HCT116 (cell line): ENCODE measurements at regions not wholly inside any gene's neighbourhood (a gene's known extent, or its start where the extent isn't known, plus 50 kb on each side); places are given as distances from the start of the nearest gene placed in this dataset.

Experiments
- ATAC-seq: fragments of 200-7000 bp; cut with Tn5 transposase; 2 replicates; pipeline ENCODE4 v1.9.1; 2020; ENCODE audit warnings: mild to moderate bottlenecking, moderate library complexity
- BruUV-seq: library from RNA; stranded (reverse); fragments of 400-500 nt; replicated peaks from 2 replicates; lab custom pipeline; 2021; lab: Mats Ljungman, UMichigan
- CTCF ChIA-PET: fragments of 300-600 bp; sonication (Branson Sonifier 250); formaldehyde crosslinking; loops from one replicate; lab custom pipeline; 2021; ENCODE audit warnings: antibody characterized with exemption; lab: Charles Lee
- POLR2A ChIA-PET: fragments of 300-600, 350-600 bp; sonication (Branson Sonifier 250); formaldehyde crosslinking; loops from one replicate; lab custom pipeline; 2021; ENCODE audit warnings: antibody characterized with exemption; lab: Charles Lee
- RAD21 ChIA-PET, 2 experiments: fragments of 300-600 bp; sonication (Branson Sonifier 250); formaldehyde crosslinking; loops; one replicate each; lab custom pipeline; 2023; ENCODE audit warnings: low total read pairs in 2 of 2; ENCODE audit not compliant: uncharacterized antibody in 2 of 2, unreplicated experiment in 2 of 2, low non-redundant PET in 1 of 2; lab: Charles Lee
- DNase-seq: peaks from one replicate; pipeline ENCODE4 v3.0.0-alpha.2; 2010; ENCODE audit warnings: low read depth, low spot score
- H2AFZ ChIP-seq: fragments of 200-600 bp; shearing (Covaris generic), sonication (generic); 2 replicates; pipeline ENCODE4 v1.6.1; 2017; ENCODE audit warnings: low read depth, mixed run types, mixed read lengths, antibody characterized with exemption, low read length; ENCODE audit not compliant: poor library complexity, severe bottlenecking
- H3K27ac ChIP-seq: 2 replicates; pipeline ENCODE4 v1.5.1; 2012; ENCODE audit warnings: low read depth, low read length
- H3K27me3 ChIP-seq: fragments of 200-600 bp; sonication (generic); 2 replicates; pipeline ENCODE4 v1.6.1; 2016; ENCODE audit warnings: mixed run types, low read length, mixed read lengths; ENCODE audit not compliant: insufficient read depth
- H3K36me3 ChIP-seq, 2 experiments: fragments of 200-500 bp in 1 of 2; fragments of 200-600 bp in 1 of 2; sonication (Bioruptor generic) in 1 of 2; sonication (generic) in 1 of 2; 2 replicates each; pipeline versions ENCODE4 v1.5.1 to v1.6.1; 2014 to 2016; ENCODE audit warnings: low read length in 2 of 2, inconsistent platforms in 1 of 2, mixed read lengths in 1 of 2, mixed run types in 1 of 2; ENCODE audit not compliant: insufficient read depth in 2 of 2, control insufficient read depth in 1 of 2
- H3K4me1 ChIP-seq, 2 experiments: fragments of 200-600 bp in 1 of 2; sonication (generic) in 1 of 2; 2 replicates each; pipeline versions ENCODE4 v1.5.1 to v1.6.1; 2012 to 2017; ENCODE audit warnings: low read length in 2 of 2, inconsistent platforms in 1 of 2, mild to moderate bottlenecking in 1 of 2, mixed read lengths in 1 of 2, mixed run types in 1 of 2, moderate library complexity in 1 of 2; ENCODE audit not compliant: insufficient read depth in 2 of 2, control insufficient read depth in 1 of 2
- H3K4me2 ChIP-seq: fragments of 200-600 bp; sonication (generic); 2 replicates; pipeline ENCODE4 v1.6.1; 2017; ENCODE audit warnings: mixed run types, low read length, mixed read lengths
- H3K4me3 ChIP-seq, 2 experiments: fragments of 200-600 bp in 1 of 2; sonication (generic) in 1 of 2; replicated peaks in 1 of 2; 2 replicates each; pipeline ENCODE4 v1.5.1; 2011 to 2016; ENCODE audit warnings: low read length in 2 of 2, control low read depth in 1 of 2, low read depth in 1 of 2, mild to moderate bottlenecking in 1 of 2, mixed read lengths in 1 of 2, mixed run types in 1 of 2
- H3K79me2 ChIP-seq: fragments of 200-600 bp; sonication (generic); 2 replicates; pipeline ENCODE4 v1.6.1; 2017; ENCODE audit warnings: mild to moderate bottlenecking, mixed run types, low read length, moderate library complexity, mixed read lengths; ENCODE audit not compliant: insufficient read depth
- H3K9ac ChIP-seq: fragments of 200-600 bp; sonication (generic); 2 replicates; pipeline ENCODE4 v1.6.1; 2016; ENCODE audit warnings: low read length, mixed read lengths
- H3K9me2 ChIP-seq: fragments of 200-600 bp; sonication (generic), shearing (Covaris generic); 2 replicates; pipeline ENCODE4 v1.6.1; 2017; ENCODE audit warnings: mixed run types, mild to moderate bottlenecking, moderate library complexity; ENCODE audit not compliant: insufficient read depth
- H3K9me3 ChIP-seq, 2 experiments: fragments of 200-500 bp in 1 of 2; fragments of 200-600 bp in 1 of 2; sonication (Bioruptor generic) in 1 of 2; sonication (generic) in 1 of 2; 2 replicates each; pipeline ENCODE4 v1.6.1; 2014 to 2017; ENCODE audit warnings: low read length in 2 of 2, mixed read lengths in 2 of 2, inconsistent platforms in 1 of 2, low read depth in 1 of 2, mild to moderate bottlenecking in 1 of 2, mixed run types in 1 of 2, moderate library complexity in 1 of 2; ENCODE audit not compliant: control insufficient read depth in 1 of 2, insufficient read depth in 1 of 2
- H4K20me1 ChIP-seq: fragments of 200-600 bp; sonication (generic), shearing (Covaris generic); 2 replicates; pipeline ENCODE4 v1.6.1; 2017; ENCODE audit warnings: mixed run types, mild to moderate bottlenecking, moderate library complexity; ENCODE audit not compliant: insufficient read depth
- ATF3 ChIP-seq: IDR thresholded peaks from 2 replicates; pipeline ENCODE4 v1.6.1; 2012
- CEBPB ChIP-seq: IDR thresholded peaks from 2 replicates; pipeline ENCODE4 v1.6.1; 2012; ENCODE audit warnings: low read depth
- EGR1 ChIP-seq: IDR thresholded peaks from 2 replicates; pipeline ENCODE4 v1.6.1; 2012; ENCODE audit warnings: low read depth
- ELF1 ChIP-seq: IDR thresholded peaks from 2 replicates; pipeline ENCODE4 v1.6.1; 2012; ENCODE audit warnings: low read depth, borderline replicate concordance
- MAX ChIP-seq: IDR thresholded peaks from 2 replicates; pipeline ENCODE4 v1.6.1; 2012
- POLR2A ChIP-seq: IDR thresholded peaks from 2 replicates; pipeline ENCODE4 v1.7.0; 2011; ENCODE audit warnings: borderline replicate concordance; ENCODE audit not compliant: insufficient read depth, insufficient read length; ENCODE audit errors: extremely low read depth
- REST ChIP-seq: IDR thresholded peaks from 2 replicates; pipeline ENCODE4 v1.6.1; 2012; ENCODE audit warnings: low read depth
- SIN3A ChIP-seq: IDR thresholded peaks from 2 replicates; pipeline ENCODE4 v1.6.1; 2012; ENCODE audit warnings: low read depth
- SP1 ChIP-seq: IDR thresholded peaks from 2 replicates; pipeline ENCODE4 v1.6.1; 2012; ENCODE audit warnings: low read depth
- SRF ChIP-seq: IDR thresholded peaks from 2 replicates; pipeline ENCODE4 v1.6.1; 2012; ENCODE audit warnings: low read depth
- ZBTB33 ChIP-seq: IDR thresholded peaks from 2 replicates; pipeline ENCODE4 v1.6.1; 2011; ENCODE audit warnings: mild to moderate bottlenecking, low read length, moderate library complexity; ENCODE audit not compliant: insufficient replicate concordance; ENCODE audit errors: extremely low read depth
- ZFX ChIP-seq: fragments of 450-650 bp; IDR thresholded peaks from 2 replicates; pipeline ENCODE4 v1.6.1; 2017
- ZNF274 ChIP-seq: fragments of 200-500 bp; sonication (Bioruptor generic); IDR thresholded peaks from 2 replicates; pipeline ENCODE4 v1.6.1; 2014; ENCODE audit warnings: mild to moderate bottlenecking, low read depth, low read length, inconsistent platforms
- intact Hi-C: fragments of 100-400 bp; cut with micrococcal nuclease; formaldehyde crosslinking; loops from 2 replicates; pipeline ENCODE4 v1.10.0; 2022

GRCh38 chr4:110248831-110249253, 50.4 kb upstream of the ELOVL6 start:
- RAD21 ChIA-PET, result no interaction called here
- Histone ChIP-seq H3K4me2 (no peak overlapping the region), H3K9ac (no peak overlapping the region), H3K9me2 (no peaks in the 10 kb centered on the region), H4K20me1 (no peaks in the 10 kb centered on the region), H2AFZ (no peak overlapping the region), H3K27me3 (no peaks in the 10 kb centered on the region), H3K4me1 (peaks cover 7 to 11% of the 10 kb centered on the region in 2 experiments), H3K27ac (no peak overlapping the region), H3K4me3 (no peak overlapping the region), H3K9me3 (no peaks in the 10 kb centered on the region), H3K79me2 (no peaks in the 10 kb centered on the region), H3K36me3 (no peaks in the 10 kb centered on the region)
- no TSS peak for BruUV-seq
- DNase-seq (no peak), ATAC-seq (no peak)
- no peak for TF ChIP-seq POLR2A
- no peak for TF ChIP-seq ZNF274
- no peak for TF ChIP-seq ATF3
- no peak for TF ChIP-seq EGR1
- TF ChIP-seq ZBTB33, result no peak
- no peak for TF ChIP-seq ZFX
- TF ChIP-seq SP1, result no peak
- no peak for TF ChIP-seq CEBPB
- TF ChIP-seq REST, result no peak
- TF ChIP-seq ELF1, result no peak
- TF ChIP-seq SIN3A, result no peak
- no peak for TF ChIP-seq SRF
- no peak for TF ChIP-seq MAX
- intact Hi-C loops, result no loop called here
- POLR2A ChIA-PET, result interaction anchor here (0.6 kb wide), 1 partner anchor 50 kb away, joined by 3 read pairs; no protein-coding TSS in a partner anchor
- CTCF ChIA-PET, result no interaction called here
